NB4 (cell line): ENCODE measurements at regions not wholly inside any gene's neighbourhood (a gene's known extent, or its start where the extent isn't known, plus 50 kb on each side); places are given as distances from the start of the nearest gene placed in this dataset.

Experiments used
- DNase-seq: peaks from one replicate; pipeline ENCODE4 v3.0.0; 2010; ENCODE audit warnings: low read depth
- H3K4me3 ChIP-seq: one replicate; pipeline ENCODE4 v1.5.1; 2011; ENCODE audit warnings: mild to moderate bottlenecking, low read depth, low read length, moderate library complexity
- CTCF ChIP-seq: IDR thresholded peaks from one replicate; pipeline ENCODE4 v1.5.1; 2012; ENCODE audit warnings: low read depth, low read length
- MYC ChIP-seq: IDR thresholded peaks from 2 replicates; pipeline ENCODE4 v1.6.1; 2011; ENCODE audit warnings: low read depth, low read length
- POLR2A ChIP-seq: IDR thresholded peaks from 2 replicates; pipeline ENCODE4 v1.6.1; 2011; ENCODE audit warnings: mild to moderate bottlenecking; ENCODE audit not compliant: insufficient read length; ENCODE audit errors: extremely low read depth
- TF ChIP-seq, protein P1 (sequence below): IDR thresholded peaks from 2 replicates; pipeline ENCODE4 v1.6.1; 2011; ENCODE audit warnings: low read depth, low read length

DNA sequence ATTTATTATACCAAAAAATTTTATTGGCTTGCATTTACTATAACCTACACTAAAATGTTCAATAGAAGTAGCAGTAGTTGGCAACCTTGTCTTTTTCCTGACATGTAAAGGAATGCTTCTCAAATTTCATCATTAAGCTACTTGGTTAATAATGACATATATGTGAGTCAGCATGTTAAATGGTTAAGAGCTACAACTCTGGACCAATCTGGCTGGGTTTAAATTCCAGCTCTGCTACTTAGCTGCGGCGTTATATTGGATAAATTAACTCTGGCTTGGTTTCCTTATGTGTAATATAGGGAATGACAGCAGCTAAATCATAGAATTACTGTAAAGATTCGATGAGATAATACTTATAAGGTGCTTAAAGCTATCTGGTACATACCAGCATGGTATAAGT is 53.7 kb upstream of the OTOGL start:
- no peak overlapping the region for H3K4me3 ChIP-seq
- DNase-seq = no peak
- no peak for TF ChIP-seq CTCF
- no peak for TF ChIP-seq MYC
- TF ChIP-seq, protein P1, sequence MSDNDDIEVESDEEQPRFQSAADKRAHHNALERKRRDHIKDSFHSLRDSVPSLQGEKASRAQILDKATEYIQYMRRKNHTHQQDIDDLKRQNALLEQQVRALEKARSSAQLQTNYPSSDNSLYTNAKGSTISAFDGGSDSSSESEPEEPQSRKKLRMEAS = no peak
- no peak for TF ChIP-seq POLR2A

DNA sequence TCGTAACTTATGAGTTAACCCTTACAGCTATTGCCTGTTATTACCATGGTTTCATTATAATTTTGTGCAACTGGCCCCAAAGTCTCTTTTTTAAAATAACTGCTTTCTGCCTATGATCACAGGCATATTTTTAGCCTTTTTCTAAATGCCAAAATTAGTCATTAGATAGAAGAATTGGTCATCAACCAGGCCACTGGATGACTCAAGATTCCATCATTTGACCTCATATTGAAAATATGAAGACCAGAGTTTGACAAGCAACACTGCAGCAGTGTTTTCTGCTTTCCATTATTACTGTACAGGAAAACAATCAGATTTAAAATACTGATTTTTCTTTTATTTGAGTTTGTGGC is 54.7 kb upstream of the OTOGL start:
- DNase-seq = no peak
- TF ChIP-seq POLR2A = no peak
- no peak for TF ChIP-seq MYC
- no peak for TF ChIP-seq CTCF
- TF ChIP-seq, protein P1 = no peak
- no peak overlapping the region for H3K4me3 ChIP-seq

- TF ChIP-seq CTCF (no peak), POLR2A (no peak), MYC (no peak)
- TF ChIP-seq, protein P1 = no peak
- DNase-seq = no peak
- no peak overlapping the region for H3K4me3 ChIP-seq
Measured at GRCh38 chr12:80041692-80042091, 57.6 kb upstream of the OTOGL start.

DNA sequence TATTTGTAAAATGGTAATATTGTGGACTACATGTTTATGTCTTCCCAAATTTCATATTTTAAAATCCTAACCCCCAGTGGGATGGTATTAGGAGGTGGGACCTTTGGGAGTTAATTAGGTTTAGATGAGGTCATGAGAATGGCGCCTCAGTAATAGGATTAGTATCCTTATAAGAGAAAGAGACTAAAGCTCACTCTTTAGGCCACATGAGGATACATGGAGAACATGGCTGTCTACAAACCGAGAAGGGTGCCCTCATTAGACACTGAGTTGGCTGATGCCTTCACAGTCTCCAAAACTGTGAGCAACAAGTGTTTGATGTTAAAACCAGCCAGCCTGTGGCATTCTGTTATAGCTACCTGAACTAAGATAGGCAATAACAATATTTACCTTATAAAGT is 58.3 kb upstream of the OTOGL start:
- DNase-seq = no peak

DNA sequence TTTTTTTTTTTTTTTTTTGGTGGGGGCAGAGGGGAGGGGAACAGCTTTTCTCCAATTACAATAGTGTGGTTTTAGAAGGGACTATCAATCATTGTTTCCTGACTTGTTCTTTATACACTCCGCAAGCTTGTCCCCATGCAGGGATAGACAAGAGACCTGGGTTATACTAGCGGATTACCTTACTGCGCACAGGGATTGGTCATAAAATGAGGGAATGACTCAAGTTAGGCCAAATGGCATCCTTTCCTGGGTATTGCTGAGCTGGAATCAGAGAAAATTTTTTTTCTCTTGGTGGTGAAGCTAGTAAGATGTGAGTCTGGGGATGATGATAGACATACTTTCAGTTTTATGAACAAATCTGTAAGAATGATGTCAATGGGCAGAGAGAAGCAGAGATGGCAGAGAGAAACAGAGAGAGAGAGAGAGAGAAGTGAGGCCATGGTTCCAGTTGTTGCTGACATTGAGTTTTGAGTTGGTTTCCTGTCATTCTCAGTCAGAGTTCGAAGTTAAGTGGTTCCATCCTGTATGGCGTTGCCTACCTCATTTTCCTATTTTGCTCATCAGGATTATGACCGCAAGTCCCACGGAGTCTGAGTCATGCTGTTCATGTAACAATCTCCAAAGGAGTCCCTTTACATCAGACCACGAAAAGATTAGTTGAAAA is 59.1 kb upstream of the OTOGL start:
- no peak overlapping the region for H3K4me3 ChIP-seq
- no peak for DNase-seq
- TF ChIP-seq CTCF (no peak), MYC (no peak), POLR2A (no peak)
- TF ChIP-seq, protein P1 = no peak

More for the DNA sequence above, 58.3 kb upstream of the OTOGL start:
- TF ChIP-seq, protein P1 = no peak
- no peak for TF ChIP-seq CTCF
- TF ChIP-seq MYC = no peak
- no peak overlapping the region for H3K4me3 ChIP-seq
